ENCODE measurements at regions not wholly inside any gene's neighbourhood (a gene's known extent, or its start where the extent isn't known, plus 50 kb on each side); places are given as distances from the start of the nearest gene placed in this dataset.
A peak's percentile ranks its signal among the peaks of the same experiment; 100 is the strongest.
"Not testable (repeated sequence)": the region's sequence is repeated elsewhere in the genome, so short reads cannot be mapped to it uniquely, and the experiment has no call there.

DNA sequence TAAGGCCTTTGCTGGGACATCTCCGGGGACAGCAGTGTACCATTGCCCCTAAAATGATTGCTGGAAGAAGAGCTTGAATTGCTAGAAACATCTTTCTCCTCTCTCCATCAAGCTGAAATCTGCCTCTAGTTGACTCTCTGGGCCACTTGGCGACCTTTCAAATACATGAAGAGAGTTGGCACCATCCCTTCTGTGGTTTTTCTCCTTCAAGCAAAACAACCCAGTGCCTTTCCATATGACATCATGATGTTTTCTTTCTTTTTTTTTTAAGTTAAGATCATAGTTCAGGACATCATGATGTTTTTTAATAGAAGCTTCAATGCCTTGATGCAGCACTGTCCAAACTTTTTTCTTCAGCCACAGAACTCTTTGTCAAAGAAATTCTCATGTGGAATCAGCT, 144.0 kb upstream of the PTPRG start:
- peak; percentile 21 for DNase-seq (ENCODE audit: low read depth)
- TF ChIP-seq, protein P1, sequence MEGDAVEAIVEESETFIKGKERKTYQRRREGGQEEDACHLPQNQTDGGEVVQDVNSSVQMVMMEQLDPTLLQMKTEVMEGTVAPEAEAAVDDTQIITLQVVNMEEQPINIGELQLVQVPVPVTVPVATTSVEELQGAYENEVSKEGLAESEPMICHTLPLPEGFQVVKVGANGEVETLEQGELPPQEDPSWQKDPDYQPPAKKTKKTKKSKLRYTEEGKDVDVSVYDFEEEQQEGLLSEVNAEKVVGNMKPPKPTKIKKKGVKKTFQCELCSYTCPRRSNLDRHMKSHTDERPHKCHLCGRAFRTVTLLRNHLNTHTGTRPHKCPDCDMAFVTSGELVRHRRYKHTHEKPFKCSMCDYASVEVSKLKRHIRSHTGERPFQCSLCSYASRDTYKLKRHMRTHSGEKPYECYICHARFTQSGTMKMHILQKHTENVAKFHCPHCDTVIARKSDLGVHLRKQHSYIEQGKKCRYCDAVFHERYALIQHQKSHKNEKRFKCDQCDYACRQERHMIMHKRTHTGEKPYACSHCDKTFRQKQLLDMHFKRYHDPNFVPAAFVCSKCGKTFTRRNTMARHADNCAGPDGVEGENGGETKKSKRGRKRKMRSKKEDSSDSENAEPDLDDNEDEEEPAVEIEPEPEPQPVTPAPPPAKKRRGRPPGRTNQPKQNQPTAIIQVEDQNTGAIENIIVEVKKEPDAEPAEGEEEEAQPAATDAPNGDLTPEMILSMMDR (IDR thresholded peaks at IDR 0.05; ENCODE audit: low read length, missing control alignments), result no peak
- no peak overlapping the region for H3K4me3 ChIP-seq (replicated peaks; ENCODE audit: low read depth, low read length)

DNA sequence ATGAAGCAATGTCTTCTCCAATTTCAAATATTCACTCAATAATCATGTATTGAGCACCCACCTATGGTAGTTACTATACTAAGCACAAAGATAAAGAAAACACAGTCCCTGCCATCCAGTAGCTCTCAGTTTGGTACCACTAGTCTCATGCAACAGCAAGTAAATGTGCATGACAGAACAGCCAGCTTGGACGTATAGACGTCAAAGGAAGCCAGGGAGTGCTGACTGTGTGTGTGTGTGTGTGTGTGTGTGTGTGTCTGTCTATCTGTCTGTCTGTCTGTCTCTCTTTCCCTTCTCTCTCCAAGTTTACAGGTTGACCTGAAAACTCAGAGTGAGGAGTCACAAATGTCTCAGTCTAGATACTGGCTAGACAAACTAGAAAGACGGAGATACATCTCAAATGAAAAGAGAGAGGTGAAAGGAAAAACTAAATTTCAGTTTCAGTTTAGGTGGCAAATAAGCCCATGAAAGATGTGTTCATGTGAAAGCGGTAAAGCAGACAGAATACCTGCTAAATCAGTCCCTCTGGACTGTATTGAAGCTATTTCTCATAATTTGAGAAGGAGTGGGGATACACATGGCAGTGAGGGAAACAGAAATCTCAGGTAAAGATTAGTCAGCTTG, 141.1 kb upstream of the PTPRG start:
- TF ChIP-seq, protein P1 (IDR thresholded peaks at IDR 0.05; ENCODE audit: low read length, missing control alignments), result no peak
- DNase-seq (ENCODE audit: low read depth), result no peak
- no peak overlapping the region for H3K4me3 ChIP-seq (replicated peaks; ENCODE audit: low read depth, low read length)

DNA sequence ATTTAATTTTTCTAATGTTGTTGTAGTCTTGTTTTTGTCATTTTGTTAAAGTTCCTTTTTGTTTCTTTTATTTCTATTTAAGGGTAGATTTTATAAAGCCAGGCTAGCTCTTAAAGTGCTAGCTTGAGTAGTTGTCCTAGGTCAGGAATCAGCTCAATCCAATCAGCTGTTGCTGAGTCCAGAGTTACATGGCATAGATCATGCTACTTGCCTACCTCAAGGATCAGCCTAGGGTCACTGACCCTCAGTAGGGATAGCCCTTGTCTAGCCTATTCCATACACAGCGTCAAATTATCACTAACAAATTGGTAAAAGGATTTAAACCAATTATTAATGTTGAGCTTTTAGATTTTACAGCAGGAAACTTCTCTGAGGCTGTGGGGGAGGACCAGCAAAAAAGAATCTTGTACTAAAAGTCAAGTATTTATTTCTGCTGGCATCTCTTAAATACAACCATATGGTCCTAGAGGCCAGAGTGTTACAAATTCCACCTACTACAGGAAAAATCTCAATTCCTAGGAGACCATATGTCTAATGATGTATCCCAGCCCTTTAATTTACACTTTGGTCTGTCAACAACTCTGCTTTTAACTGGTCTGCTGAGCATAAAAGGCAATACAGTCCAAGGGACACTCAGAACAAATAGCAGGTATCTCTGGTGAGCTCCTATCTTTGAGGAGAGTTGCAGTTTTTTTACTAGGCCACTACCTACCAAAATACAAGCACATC, 138.3 kb upstream of the PTPRG start:
- no peak for DNase-seq (ENCODE audit: low read depth)
- TF ChIP-seq, protein P1 (IDR thresholded peaks at IDR 0.05; ENCODE audit: low read length, missing control alignments), result no peak
- H3K4me3 ChIP-seq (replicated peaks; ENCODE audit: low read depth, low read length), result no peak overlapping the region

DNA sequence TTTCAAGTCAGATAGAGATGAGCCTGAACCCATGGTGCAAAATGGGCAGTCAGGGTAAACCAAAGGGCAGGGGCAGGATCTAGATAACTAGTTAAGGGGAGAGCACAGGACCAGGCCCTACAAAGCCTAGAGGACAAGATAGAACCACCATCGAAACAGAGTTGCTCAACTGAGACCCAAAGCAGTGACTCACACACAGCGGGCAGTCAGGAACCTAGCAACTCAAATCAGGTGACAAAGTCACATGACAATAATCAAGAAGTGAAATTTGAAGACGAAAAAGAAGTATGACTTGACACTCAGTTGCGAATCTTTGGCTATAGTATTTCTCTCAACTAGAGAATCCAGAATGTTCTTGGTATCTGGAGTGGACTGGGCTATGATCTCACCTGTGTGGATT, 136.0 kb upstream of the PTPRG start:
- DNase-seq (ENCODE audit: low read depth), result no peak
- TF ChIP-seq, protein P1 (IDR thresholded peaks at IDR 0.05; ENCODE audit: low read length, missing control alignments), result no peak
- H3K4me3 ChIP-seq (replicated peaks; ENCODE audit: low read depth, low read length), result no peak overlapping the region

DNA sequence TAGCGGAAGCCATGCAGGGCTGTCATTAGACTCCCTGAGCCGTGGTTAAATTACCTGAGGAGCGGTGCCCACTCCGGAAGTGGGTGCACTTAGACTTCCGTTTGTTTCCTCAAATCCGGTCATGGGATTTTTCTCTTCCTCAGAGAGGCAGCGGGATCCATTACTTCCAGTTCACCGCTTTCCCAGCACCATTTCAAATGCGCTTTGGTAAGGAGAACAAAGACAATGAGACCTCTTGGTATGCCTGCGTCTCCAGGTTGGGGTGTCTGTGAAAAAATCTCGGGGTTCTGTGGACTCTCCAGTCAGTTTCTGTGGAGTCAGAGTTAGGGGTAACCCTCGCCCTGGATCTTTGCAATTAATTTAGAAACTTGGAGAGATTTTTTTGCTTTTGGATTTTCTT, 132.3 kb upstream of the PTPRG start:
- no peak for DNase-seq (ENCODE audit: low read depth)
- TF ChIP-seq, protein P1 (IDR thresholded peaks at IDR 0.05; ENCODE audit: low read length, missing control alignments), result no peak
- H3K4me3 ChIP-seq (replicated peaks; ENCODE audit: low read depth, low read length), result no peak overlapping the region

DNA sequence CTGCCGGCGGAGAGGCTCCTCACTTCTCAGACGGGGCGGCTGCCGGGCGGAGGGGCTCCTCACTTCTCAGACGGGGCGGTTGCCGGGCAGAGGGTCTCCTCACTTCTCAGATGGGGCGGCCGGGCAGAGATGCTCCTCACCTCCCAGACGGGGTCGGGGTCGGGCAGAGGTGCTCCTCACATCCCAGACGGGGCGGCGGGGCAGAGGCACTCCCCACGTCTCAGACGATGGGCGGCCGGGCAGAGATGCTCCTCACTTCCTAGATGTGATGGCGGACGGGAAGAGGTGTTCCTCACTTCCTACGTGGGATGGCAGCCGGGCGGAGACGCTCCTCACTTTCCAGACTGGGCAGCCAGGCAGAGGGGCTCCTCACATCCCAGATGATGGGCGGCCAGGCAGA, 126.5 kb upstream of the PTPRG start:
- not testable (repeated sequence) for H3K4me3 ChIP-seq (replicated peaks; ENCODE audit: low read depth, low read length); DNase-seq (ENCODE audit: low read depth)

DNA sequence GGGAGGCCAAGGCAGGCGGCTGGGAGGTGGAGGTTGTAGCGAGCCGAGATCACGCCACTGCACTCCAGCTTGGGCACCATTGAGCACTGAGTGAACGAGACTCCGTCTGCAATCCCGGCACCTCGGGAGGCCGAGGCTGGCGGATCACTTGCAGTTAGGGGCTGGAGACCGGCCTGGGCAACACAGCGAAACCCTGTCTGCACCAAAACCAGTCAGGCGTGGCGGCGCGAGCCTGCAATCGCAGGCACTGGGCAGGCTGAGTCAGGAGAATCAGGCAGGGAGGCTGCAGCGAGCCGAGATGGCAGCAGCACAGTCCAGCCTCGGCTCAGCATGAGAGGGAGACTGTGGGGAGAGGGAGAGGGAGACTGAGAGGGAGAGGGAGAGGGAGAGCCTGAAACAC, 126.0 kb upstream of the PTPRG start:
- H3K4me3 ChIP-seq (replicated peaks; ENCODE audit: low read depth, low read length); DNase-seq (ENCODE audit: low read depth): not testable (repeated sequence)

Measured in fibroblast of pulmonary artery (primary cell).